ENCODE measurements at regions not wholly inside any gene's neighbourhood (a gene's known extent, or its start where the extent isn't known, plus 50 kb on each side); places are given as distances from the start of the nearest gene placed in this dataset.

DNA sequence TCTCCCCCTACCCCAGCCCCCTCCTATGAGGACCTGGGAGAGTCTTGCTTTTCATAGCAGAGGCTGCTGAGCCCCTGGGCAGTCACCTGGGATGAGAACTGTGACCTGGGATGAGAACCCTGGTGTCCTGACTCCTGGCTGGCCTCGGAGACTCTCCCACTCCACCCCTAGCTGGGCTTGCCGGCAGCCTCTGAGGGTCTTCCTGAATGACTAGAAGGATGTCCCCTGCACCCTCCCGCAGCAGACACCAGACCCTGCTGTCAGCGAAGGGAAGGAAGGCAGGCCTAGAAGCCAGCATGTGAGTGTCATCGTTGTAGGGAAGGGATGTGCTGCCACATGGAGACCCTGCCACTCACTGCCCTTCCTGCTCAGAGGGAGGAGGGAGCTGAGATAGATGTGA lies 203.4 kb upstream of the ZNF536 start:
- Histone ChIP-seq H3K79me2 (ENCODE audit: low read length) (no peaks in the 10 kb centered on the region), H3K9ac (ENCODE audit: low read length) (no peak overlapping the region), H3K9me3 (replicated peaks; ENCODE audit: insufficient read depth, low read length) (no peaks in the 10 kb centered on the region)

DNA sequence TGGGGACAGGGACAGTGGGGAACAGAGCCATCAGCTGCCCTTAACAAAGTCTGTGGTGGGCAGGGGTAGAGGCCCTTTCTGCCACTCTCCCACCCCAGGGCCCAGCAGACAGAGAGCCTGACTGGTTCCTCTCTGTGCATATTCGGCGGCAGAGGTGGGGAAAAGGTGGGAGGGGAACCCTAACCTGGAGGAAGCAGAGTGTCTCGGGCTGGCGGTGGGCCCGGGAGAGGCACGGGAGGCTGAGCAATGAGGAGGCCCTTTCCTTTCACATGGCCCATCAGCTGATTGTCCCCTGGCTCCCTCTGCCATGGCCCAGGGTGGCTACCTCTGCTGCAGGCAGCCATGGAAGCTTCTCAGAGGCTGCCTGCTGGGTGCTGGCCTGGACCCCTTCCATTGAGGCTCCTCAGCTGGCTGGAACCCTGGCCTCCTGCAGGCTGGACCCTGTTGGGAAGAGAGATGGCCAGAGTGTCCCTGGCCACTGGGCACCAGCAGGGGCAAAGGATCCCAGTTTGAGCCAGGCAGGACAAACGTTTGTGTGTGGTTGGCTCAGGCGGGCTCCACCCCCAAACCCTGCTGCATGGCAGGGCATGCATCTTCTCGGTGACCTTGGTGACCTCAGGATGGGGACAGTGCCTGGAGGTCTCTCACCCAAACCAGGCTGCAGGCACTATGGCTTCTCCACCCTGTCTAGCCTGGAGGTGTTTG lies 202.8 kb upstream of the ZNF536 start:
- Histone ChIP-seq H3K79me2 (ENCODE audit: low read length) (no peaks in the 10 kb centered on the region), H3K4me3 (ENCODE audit: low read length) (no peak overlapping the region), H3K36me3 (replicated peaks; ENCODE audit: insufficient read depth, low read length) (no peaks in the 10 kb centered on the region), H3K4me2 (ENCODE audit: low read depth, low read length) (no peak overlapping the region), H3K27ac (ENCODE audit: low read length) (no peak overlapping the region), H3K9me3 (replicated peaks; ENCODE audit: insufficient read depth, low read length) (no peaks in the 10 kb centered on the region), H3K9me2 (replicated peaks; ENCODE audit: insufficient read depth, low read length) (no peaks in the 10 kb centered on the region), H4K20me1 (ENCODE audit: insufficient read depth, low read length) (no peaks in the 10 kb centered on the region), H3K4me1 (ENCODE audit: low read length) (no peaks in the 10 kb centered on the region), H3F3A (ENCODE audit: insufficient read depth, low read length) (no peaks in the 10 kb centered on the region), H2AFZ (ENCODE audit: low read length) (no peak overlapping the region), H3K9ac (ENCODE audit: low read length) (no peak overlapping the region), H3K27me3 (replicated peaks; ENCODE audit: insufficient read depth, low read length) (peaks cover 49% of the 10 kb centered on the region)
- TF ChIP-seq EZH2 (optimal IDR thresholded peaks at IDR 0.05; ENCODE audit: low read depth, low read length) (no peak), EZH2phosphoT487 (IDR thresholded peaks at IDR 0.05; ENCODE audit: low read length) (no peak)
- TF ChIP-seq, protein P1, sequence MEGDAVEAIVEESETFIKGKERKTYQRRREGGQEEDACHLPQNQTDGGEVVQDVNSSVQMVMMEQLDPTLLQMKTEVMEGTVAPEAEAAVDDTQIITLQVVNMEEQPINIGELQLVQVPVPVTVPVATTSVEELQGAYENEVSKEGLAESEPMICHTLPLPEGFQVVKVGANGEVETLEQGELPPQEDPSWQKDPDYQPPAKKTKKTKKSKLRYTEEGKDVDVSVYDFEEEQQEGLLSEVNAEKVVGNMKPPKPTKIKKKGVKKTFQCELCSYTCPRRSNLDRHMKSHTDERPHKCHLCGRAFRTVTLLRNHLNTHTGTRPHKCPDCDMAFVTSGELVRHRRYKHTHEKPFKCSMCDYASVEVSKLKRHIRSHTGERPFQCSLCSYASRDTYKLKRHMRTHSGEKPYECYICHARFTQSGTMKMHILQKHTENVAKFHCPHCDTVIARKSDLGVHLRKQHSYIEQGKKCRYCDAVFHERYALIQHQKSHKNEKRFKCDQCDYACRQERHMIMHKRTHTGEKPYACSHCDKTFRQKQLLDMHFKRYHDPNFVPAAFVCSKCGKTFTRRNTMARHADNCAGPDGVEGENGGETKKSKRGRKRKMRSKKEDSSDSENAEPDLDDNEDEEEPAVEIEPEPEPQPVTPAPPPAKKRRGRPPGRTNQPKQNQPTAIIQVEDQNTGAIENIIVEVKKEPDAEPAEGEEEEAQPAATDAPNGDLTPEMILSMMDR (IDR thresholded peaks at IDR 0.05; ENCODE audit: low read length): no peak
- DNase-seq: no peak

More for the DNA sequence above, 203.4 kb upstream of the ZNF536 start:
- no peaks in the 10 kb centered on the region for H3K9me2 ChIP-seq (replicated peaks; ENCODE audit: insufficient read depth, low read length)
- H3K27me3 ChIP-seq (replicated peaks; ENCODE audit: insufficient read depth, low read length): peaks cover 48% of the 10 kb centered on the region
- H3K4me2 ChIP-seq (ENCODE audit: low read depth, low read length): no peak overlapping the region
- no peaks in the 10 kb centered on the region for H4K20me1 ChIP-seq (ENCODE audit: insufficient read depth, low read length)
- no peak overlapping the region for H3K4me3 ChIP-seq (ENCODE audit: low read length)
- H3F3A ChIP-seq (ENCODE audit: insufficient read depth, low read length): no peaks in the 10 kb centered on the region
- no peaks in the 10 kb centered on the region for H3K4me1 ChIP-seq (ENCODE audit: low read length)
- no peak for DNase-seq
- H3K36me3 ChIP-seq (replicated peaks; ENCODE audit: insufficient read depth, low read length): no peaks in the 10 kb centered on the region
- no peak overlapping the region for H2AFZ ChIP-seq (ENCODE audit: low read length)
- no peak overlapping the region for H3K27ac ChIP-seq (ENCODE audit: low read length)
- TF ChIP-seq EZH2phosphoT487 (IDR thresholded peaks at IDR 0.05; ENCODE audit: low read length) (no peak), EZH2 (optimal IDR thresholded peaks at IDR 0.05; ENCODE audit: low read depth, low read length) (no peak)
- TF ChIP-seq, protein P1 (IDR thresholded peaks at IDR 0.05; ENCODE audit: low read length): no peak

DNA sequence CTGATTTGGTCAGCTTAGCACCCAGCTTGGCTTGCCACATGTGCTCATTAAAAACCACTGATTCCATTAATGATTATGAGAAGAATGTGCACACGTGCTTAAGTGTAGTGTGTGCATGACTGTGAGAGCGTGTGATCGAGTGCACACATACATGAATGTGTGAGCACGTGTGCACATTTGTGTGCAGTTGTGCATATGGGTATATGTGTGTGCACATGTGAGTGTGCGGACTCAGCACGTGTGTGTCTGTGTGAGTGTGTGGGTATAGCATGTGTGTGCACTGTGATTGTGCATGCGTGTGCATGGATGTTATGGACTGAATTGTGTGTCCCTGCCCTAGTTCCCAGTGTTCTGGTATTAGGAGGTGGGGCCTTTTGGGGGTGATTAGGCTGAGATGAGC lies 202.1 kb upstream of the ZNF536 start:
- no peaks in the 10 kb centered on the region for H3F3A ChIP-seq (ENCODE audit: insufficient read depth, low read length)
- TF ChIP-seq EZH2phosphoT487 (IDR thresholded peaks at IDR 0.05; ENCODE audit: low read length) (no peak), EZH2 (optimal IDR thresholded peaks at IDR 0.05; ENCODE audit: low read depth, low read length) (no peak)
- TF ChIP-seq, protein P1 (IDR thresholded peaks at IDR 0.05; ENCODE audit: low read length): no peak
- H3K9me3 ChIP-seq (replicated peaks; ENCODE audit: insufficient read depth, low read length): no peaks in the 10 kb centered on the region
- H3K36me3 ChIP-seq (replicated peaks; ENCODE audit: insufficient read depth, low read length): no peaks in the 10 kb centered on the region
- H2AFZ ChIP-seq (ENCODE audit: low read length): no peak overlapping the region
- no peak overlapping the region for H3K4me2 ChIP-seq (ENCODE audit: low read depth, low read length)
- no peaks in the 10 kb centered on the region for H3K4me1 ChIP-seq (ENCODE audit: low read length)
- H3K79me2 ChIP-seq (ENCODE audit: low read length): no peaks in the 10 kb centered on the region
- no peaks in the 10 kb centered on the region for H4K20me1 ChIP-seq (ENCODE audit: insufficient read depth, low read length)
- H3K27me3 ChIP-seq (replicated peaks; ENCODE audit: insufficient read depth, low read length): peaks cover 49% of the 10 kb centered on the region
- no peak overlapping the region for H3K4me3 ChIP-seq (ENCODE audit: low read length)
- no peaks in the 10 kb centered on the region for H3K9me2 ChIP-seq (replicated peaks; ENCODE audit: insufficient read depth, low read length)
- no peak overlapping the region for H3K9ac ChIP-seq (ENCODE audit: low read length)
- no peak for DNase-seq
- H3K27ac ChIP-seq (ENCODE audit: low read length): no peak overlapping the region

All from MM.1S (cell line).